ENCODE measurements at regions not wholly inside any gene's neighbourhood (a gene's known extent, or its start where the extent isn't known, plus 50 kb on each side); places are given as distances from the start of the nearest gene placed in this dataset.

DNA sequence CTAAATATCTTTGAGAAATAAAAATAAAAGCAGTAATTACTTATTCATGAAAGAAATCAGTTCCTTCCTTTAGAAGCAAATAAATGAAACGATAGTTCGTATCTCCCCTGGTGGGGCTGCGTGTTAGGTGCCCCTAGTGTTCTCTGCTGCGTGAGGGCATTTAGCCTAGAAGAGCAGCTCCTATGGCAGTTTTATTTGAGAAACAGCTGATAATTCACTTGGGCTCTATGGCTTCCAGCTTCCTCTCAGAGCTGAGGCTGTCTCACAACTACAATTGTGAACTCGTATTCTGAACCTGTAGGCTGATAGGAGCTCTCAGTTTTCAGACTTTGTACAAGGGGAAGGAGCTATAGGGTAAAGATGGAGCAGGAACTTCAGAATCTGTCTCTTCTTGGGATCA is 540.0 kb upstream of the MAP3K7 start:
- TF ChIP-seq, protein P1, sequence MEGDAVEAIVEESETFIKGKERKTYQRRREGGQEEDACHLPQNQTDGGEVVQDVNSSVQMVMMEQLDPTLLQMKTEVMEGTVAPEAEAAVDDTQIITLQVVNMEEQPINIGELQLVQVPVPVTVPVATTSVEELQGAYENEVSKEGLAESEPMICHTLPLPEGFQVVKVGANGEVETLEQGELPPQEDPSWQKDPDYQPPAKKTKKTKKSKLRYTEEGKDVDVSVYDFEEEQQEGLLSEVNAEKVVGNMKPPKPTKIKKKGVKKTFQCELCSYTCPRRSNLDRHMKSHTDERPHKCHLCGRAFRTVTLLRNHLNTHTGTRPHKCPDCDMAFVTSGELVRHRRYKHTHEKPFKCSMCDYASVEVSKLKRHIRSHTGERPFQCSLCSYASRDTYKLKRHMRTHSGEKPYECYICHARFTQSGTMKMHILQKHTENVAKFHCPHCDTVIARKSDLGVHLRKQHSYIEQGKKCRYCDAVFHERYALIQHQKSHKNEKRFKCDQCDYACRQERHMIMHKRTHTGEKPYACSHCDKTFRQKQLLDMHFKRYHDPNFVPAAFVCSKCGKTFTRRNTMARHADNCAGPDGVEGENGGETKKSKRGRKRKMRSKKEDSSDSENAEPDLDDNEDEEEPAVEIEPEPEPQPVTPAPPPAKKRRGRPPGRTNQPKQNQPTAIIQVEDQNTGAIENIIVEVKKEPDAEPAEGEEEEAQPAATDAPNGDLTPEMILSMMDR (IDR thresholded peaks at IDR 0.05; ENCODE audit: low read depth, low read length, missing control alignments): no peak
- no peak for DNase-seq

GRCh38 chr6:91117550-91117949 is 530.7 kb upstream of the MAP3K7 start:
- in situ Hi-C loops (cut with HindIII; ENCODE audit: low pct_ligation_motif_present, low sequenced_read_pairs): no loop called here
- Histone ChIP-seq H3K36me3 (replicated peaks) (no peaks in the 10 kb centered on the region), H3K4me3 (ENCODE audit: low read depth, low read length) (no peak overlapping the region), H3K27me3 (replicated peaks) (no peaks in the 10 kb centered on the region), H3K27ac (no peak overlapping the region)
- TF ChIP-seq, protein P1 (IDR thresholded peaks at IDR 0.05; ENCODE audit: low read depth, low read length, missing control alignments): no peak
- DNase-seq: no peak

More for the DNA sequence above, 540.0 kb upstream of the MAP3K7 start:
- Histone ChIP-seq H3K27ac (no peak overlapping the region), H3K4me3 (ENCODE audit: low read depth, low read length) (no peak overlapping the region), H3K27me3 (replicated peaks) (no peaks in the 10 kb centered on the region), H3K36me3 (replicated peaks) (no peaks in the 10 kb centered on the region)
- in situ Hi-C loops (cut with HindIII; ENCODE audit: low pct_ligation_motif_present, low sequenced_read_pairs): no loop called here

- in situ Hi-C loops (cut with HindIII; ENCODE audit: low pct_ligation_motif_present, low sequenced_read_pairs): no loop called here
- TF ChIP-seq, protein P1 (IDR thresholded peaks at IDR 0.05; ENCODE audit: low read depth, low read length, missing control alignments): no peak
- no peak for DNase-seq
- no peak overlapping the region for H3K27ac ChIP-seq
- no peaks in the 10 kb centered on the region for H3K36me3 ChIP-seq (replicated peaks)
- H3K4me3 ChIP-seq (ENCODE audit: low read depth, low read length): no peak overlapping the region
- no peaks in the 10 kb centered on the region for H3K27me3 ChIP-seq (replicated peaks)
These were observed 527.3 kb upstream of the MAP3K7 start for GRCh38 chr6:91114123-91114708.

- in situ Hi-C loops (cut with HindIII; ENCODE audit: low pct_ligation_motif_present, low sequenced_read_pairs): no loop called here
- Histone ChIP-seq H3K4me3 (ENCODE audit: low read depth, low read length) (no peak overlapping the region), H3K27me3 (replicated peaks) (no peaks in the 10 kb centered on the region), H3K27ac (no peak overlapping the region), H3K36me3 (replicated peaks) (no peaks in the 10 kb centered on the region)
- no peak for DNase-seq
- TF ChIP-seq, protein P1 (IDR thresholded peaks at IDR 0.05; ENCODE audit: low read depth, low read length, missing control alignments): no peak
These were observed 519.2 kb upstream of the MAP3K7 start for GRCh38 chr6:91106083-91106482.

DNA sequence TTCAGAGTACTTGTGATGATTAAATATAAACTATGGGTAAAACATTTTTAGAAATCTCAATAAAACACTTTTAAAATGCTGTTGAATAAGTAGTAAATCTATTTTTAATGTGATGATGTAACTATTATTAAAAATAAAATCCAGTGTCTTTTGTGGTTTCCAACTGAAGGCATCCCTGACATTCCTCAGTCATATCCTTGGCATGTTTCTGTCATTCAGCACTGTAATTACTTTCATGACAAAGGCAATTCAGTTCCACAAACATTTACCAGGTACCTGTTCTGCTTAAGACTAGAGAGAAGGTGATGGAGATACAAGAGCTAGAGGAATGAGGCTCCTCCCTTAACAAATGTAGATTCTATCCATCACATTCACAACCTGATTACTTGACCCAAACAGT is 518.7 kb upstream of the MAP3K7 start:
- in situ Hi-C loops (cut with HindIII; ENCODE audit: low pct_ligation_motif_present, low sequenced_read_pairs): no loop called here
- DNase-seq: no peak
- no peaks in the 10 kb centered on the region for H3K27me3 ChIP-seq (replicated peaks)
- H3K27ac ChIP-seq: no peak overlapping the region
- H3K36me3 ChIP-seq (replicated peaks): no peaks in the 10 kb centered on the region
- TF ChIP-seq, protein P1 (IDR thresholded peaks at IDR 0.05; ENCODE audit: low read depth, low read length, missing control alignments): no peak
- no peak overlapping the region for H3K4me3 ChIP-seq (ENCODE audit: low read depth, low read length)

DNA sequence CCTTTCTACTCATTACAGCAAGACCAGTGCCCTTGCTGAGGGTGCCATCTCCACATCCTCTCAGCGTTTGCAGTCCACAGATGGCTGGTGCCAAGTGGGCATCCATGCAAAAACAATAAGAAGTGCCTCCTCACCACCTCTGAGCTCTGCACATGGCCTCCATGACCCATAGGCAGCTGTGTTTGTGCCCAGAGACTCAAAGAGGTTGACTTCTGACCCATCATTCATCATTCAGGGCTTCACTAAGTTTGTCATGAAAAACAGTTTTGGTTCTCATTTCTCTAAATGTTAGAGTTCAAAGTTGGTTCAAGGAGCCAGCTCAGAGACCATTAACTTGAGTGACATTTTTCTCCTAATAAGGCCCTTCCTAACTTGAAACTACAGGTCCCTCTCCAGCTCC is 512.6 kb upstream of the MAP3K7 start:
- H3K27me3 ChIP-seq (replicated peaks): no peaks in the 10 kb centered on the region

More for the DNA sequence above, 512.6 kb upstream of the MAP3K7 start:
- in situ Hi-C loops (cut with HindIII; ENCODE audit: low pct_ligation_motif_present, low sequenced_read_pairs): no loop called here
- no peak overlapping the region for H3K4me3 ChIP-seq (ENCODE audit: low read depth, low read length)
- DNase-seq: no peak
- TF ChIP-seq, protein P1 (IDR thresholded peaks at IDR 0.05; ENCODE audit: low read depth, low read length, missing control alignments): no peak
- H3K36me3 ChIP-seq (replicated peaks): no peaks in the 10 kb centered on the region
- H3K27ac ChIP-seq: no peak overlapping the region

All from brain microvascular endothelial cell (primary cell).